Panc1 (cell line): ENCODE measurements at regions not wholly inside any gene's neighbourhood (a gene's known extent, or its start where the extent isn't known, plus 50 kb on each side); places are given as distances from the start of the nearest gene placed in this dataset.

Experiments used
- ATAC-seq: fragments of 200-7000 bp; cut with Tn5 transposase; 2 replicates; pipeline ENCODE4 v1.9.1; 2020; ENCODE audit warnings: mild to moderate bottlenecking, moderate library complexity
- BruUV-seq: library from RNA; stranded (reverse); fragments of 400-500 nt; replicated peaks from 2 replicates; lab custom pipeline; 2021; lab: Mats Ljungman, UMichigan
- CTCF ChIA-PET: fragments of 300-600 bp; sonication (Branson Sonifier 250); formaldehyde crosslinking; loops from one replicate; lab custom pipeline; 2022; ENCODE audit warnings: antibody characterized with exemption; lab: Charles Lee
- POLR2A ChIA-PET: fragments of 300-600 bp; sonication (Branson Sonifier 250); formaldehyde crosslinking; loops from one replicate; lab custom pipeline; 2022; ENCODE audit warnings: antibody characterized with exemption; lab: Charles Lee
- DNase-seq: peaks from one replicate; pipeline ENCODE4 v3.0.0-alpha.2; 2010; ENCODE audit warnings: low read depth, low spot score
- H3K27ac ChIP-seq: 2 replicates; pipeline ENCODE4 v1.5.1; 2011; ENCODE audit warnings: mild to moderate bottlenecking, low read length, inconsistent platforms
- H3K27me3 ChIP-seq: fragments of 200-500 bp; sonication (Bioruptor generic); 2 replicates; pipeline ENCODE4 v1.6.0; 2014; ENCODE audit warnings: low read length, inconsistent platforms; ENCODE audit not compliant: control insufficient read depth, insufficient read depth
- H3K36me3 ChIP-seq: fragments of 200-500 bp; sonication (Bioruptor generic); 2 replicates; pipeline ENCODE4 v1.5.1; 2014; ENCODE audit warnings: inconsistent platforms, mild to moderate bottlenecking, low read length, moderate library complexity; ENCODE audit not compliant: control insufficient read depth, insufficient read depth
- H3K4me1 ChIP-seq: 2 replicates; pipeline ENCODE4 v1.5.1; 2011; ENCODE audit warnings: inconsistent platforms, mild to moderate bottlenecking, low read length, moderate library complexity; ENCODE audit not compliant: control insufficient read depth, insufficient read depth
- H3K4me3 ChIP-seq, 2 experiments: 2 replicates each; pipeline ENCODE4 v1.5.1; 2011 to 2012; ENCODE audit warnings: low read depth in 2 of 2, low read length in 2 of 2, mild to moderate bottlenecking in 2 of 2, inconsistent platforms in 1 of 2, moderate library complexity in 1 of 2
- H3K9me3 ChIP-seq: fragments of 200-500 bp; sonication (Bioruptor generic); 2 replicates; pipeline ENCODE4 v1.5.1; 2014; ENCODE audit warnings: low read depth, mild to moderate bottlenecking, inconsistent platforms, low read length, moderate library complexity; ENCODE audit not compliant: control insufficient read depth, insufficient read depth
- POLR2AphosphoS5 ChIP-seq: IDR thresholded peaks from 2 replicates; pipeline ENCODE4 v1.6.1; 2012; ENCODE audit warnings: mild to moderate bottlenecking, low read depth, low read length, moderate library complexity
- SIN3A ChIP-seq: IDR thresholded peaks from 2 replicates; pipeline ENCODE4 v1.6.1; 2012; ENCODE audit warnings: low read depth, mild to moderate bottlenecking, low read length, moderate library complexity, borderline replicate concordance; ENCODE audit not compliant: insufficient read depth
- TCF7L2 ChIP-seq: IDR thresholded peaks from 2 replicates; pipeline ENCODE4 v1.6.1; 2011; ENCODE audit warnings: mild to moderate bottlenecking, low read depth, low read length, inconsistent platforms
- in situ Hi-C: cut with HindIII; loops from 2 replicates; pipeline ENCODE4 v1.10.0; 2016; ENCODE audit warnings: low sequenced_read_pairs, low pct_unique_long_range_greater_than_20kb
- intact Hi-C: fragments of 100-400 bp; cut with micrococcal nuclease; formaldehyde crosslinking; loops from one replicate; pipeline ENCODE4 v1.10.0; 2022; ENCODE audit not compliant: unreplicated experiment
- TF ChIP-seq, protein P1 (sequence below), 2 experiments: IDR thresholded peaks; 2 replicates each; pipeline ENCODE4 v1.6.1; 2011 to 2012; ENCODE audit warnings: low read depth in 2 of 2, control low read depth in 1 of 2, low read length in 1 of 2, mild to moderate bottlenecking in 1 of 2, moderate library complexity in 1 of 2; ENCODE audit not compliant: insufficient read depth in 1 of 2
- TF ChIP-seq, protein P2 (sequence below): fragments of 450-650 bp; IDR thresholded peaks from 2 replicates; pipeline ENCODE4 v1.5.1; 2017; ENCODE audit warnings: mild to moderate bottlenecking

DNA sequence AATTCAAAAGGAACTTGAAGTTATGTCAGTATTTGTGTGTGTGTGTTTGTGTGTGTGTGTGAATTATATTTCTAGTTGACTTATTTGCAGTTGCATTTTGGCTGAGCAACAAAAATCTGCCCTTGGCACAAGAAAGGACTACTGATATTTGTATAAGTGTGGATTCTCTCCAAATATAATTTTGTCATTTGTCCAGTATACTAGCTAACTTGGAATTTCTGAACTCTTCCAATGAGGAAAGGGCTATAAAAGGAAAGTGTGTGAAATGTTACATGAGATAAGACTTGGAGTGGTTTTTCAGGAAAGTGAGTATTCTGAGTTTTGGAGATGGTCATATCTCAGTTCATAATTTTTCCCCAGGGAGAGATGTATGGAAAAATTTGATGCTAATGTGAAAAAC lies 1384.1 kb upstream of the B3GALT2 start:
- POLR2A ChIA-PET, result no interaction called here
- TF ChIP-seq POLR2AphosphoS5 (no peak), SIN3A (no peak), TCF7L2 (no peak)
- DNase-seq, result no peak
- H3K36me3 ChIP-seq, result no peaks in the 10 kb centered on the region
- no peaks in the 10 kb centered on the region for H3K4me1 ChIP-seq
- H3K9me3 ChIP-seq, result no peaks in the 10 kb centered on the region
- in situ Hi-C loops (no loop called here), intact Hi-C loops (no loop called here)
- CTCF ChIA-PET, result no interaction called here
- no peak for ATAC-seq
- BruUV-seq, result no TSS peak
- H3K27me3 ChIP-seq, result no peaks in the 10 kb centered on the region
- no peak overlapping the region for H3K4me3 ChIP-seq
- H3K27ac ChIP-seq, result no peak overlapping the region

DNA sequence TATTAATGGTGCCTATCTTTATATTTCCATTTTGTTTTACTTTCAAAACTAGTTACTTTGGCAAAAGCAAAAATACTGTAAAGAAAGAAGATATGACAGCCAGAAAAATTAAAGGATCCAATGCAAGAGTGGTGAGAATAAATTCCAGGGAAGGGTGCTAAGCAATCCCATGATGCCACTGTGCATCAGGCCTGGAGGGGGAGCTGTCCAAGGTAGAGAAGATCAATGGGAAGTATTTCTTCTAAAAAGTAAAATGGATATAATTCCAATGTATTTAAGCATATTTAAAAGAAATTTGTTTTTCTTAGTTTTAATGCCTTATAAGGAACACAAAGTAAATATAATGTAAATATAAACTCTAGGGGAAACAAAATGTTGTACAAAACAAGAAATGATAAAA lies 1382.2 kb upstream of the B3GALT2 start:
- DNase-seq (no peak), ATAC-seq (no peak)
- no peaks in the 10 kb centered on the region for H3K36me3 ChIP-seq
- no TSS peak for BruUV-seq
- H3K27ac ChIP-seq, result no peak overlapping the region
- ChIA-PET CTCF (no interaction called here), POLR2A (no interaction called here)
- no peaks in the 10 kb centered on the region for H3K27me3 ChIP-seq
- in situ Hi-C loops, result no loop called here
- no peaks in the 10 kb centered on the region for H3K4me1 ChIP-seq
- TF ChIP-seq POLR2AphosphoS5, result no peak
- TF ChIP-seq, protein P1, sequence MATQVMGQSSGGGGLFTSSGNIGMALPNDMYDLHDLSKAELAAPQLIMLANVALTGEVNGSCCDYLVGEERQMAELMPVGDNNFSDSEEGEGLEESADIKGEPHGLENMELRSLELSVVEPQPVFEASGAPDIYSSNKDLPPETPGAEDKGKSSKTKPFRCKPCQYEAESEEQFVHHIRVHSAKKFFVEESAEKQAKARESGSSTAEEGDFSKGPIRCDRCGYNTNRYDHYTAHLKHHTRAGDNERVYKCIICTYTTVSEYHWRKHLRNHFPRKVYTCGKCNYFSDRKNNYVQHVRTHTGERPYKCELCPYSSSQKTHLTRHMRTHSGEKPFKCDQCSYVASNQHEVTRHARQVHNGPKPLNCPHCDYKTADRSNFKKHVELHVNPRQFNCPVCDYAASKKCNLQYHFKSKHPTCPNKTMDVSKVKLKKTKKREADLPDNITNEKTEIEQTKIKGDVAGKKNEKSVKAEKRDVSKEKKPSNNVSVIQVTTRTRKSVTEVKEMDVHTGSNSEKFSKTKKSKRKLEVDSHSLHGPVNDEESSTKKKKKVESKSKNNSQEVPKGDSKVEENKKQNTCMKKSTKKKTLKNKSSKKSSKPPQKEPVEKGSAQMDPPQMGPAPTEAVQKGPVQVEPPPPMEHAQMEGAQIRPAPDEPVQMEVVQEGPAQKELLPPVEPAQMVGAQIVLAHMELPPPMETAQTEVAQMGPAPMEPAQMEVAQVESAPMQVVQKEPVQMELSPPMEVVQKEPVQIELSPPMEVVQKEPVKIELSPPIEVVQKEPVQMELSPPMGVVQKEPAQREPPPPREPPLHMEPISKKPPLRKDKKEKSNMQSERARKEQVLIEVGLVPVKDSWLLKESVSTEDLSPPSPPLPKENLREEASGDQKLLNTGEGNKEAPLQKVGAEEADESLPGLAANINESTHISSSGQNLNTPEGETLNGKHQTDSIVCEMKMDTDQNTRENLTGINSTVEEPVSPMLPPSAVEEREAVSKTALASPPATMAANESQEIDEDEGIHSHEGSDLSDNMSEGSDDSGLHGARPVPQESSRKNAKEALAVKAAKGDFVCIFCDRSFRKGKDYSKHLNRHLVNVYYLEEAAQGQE (IDR thresholded peaks at IDR 0.05; ENCODE audit: insufficient read depth in 1 of 2, low read depth in 2 of 2, low read length in 1 of 2), result peak; percentile 25 to 62; a peak in 1 of 4 replicates
- no peak overlapping the region for H3K4me3 ChIP-seq
- no peaks in the 10 kb centered on the region for H3K9me3 ChIP-seq
- intact Hi-C loops, result no loop called here

DNA sequence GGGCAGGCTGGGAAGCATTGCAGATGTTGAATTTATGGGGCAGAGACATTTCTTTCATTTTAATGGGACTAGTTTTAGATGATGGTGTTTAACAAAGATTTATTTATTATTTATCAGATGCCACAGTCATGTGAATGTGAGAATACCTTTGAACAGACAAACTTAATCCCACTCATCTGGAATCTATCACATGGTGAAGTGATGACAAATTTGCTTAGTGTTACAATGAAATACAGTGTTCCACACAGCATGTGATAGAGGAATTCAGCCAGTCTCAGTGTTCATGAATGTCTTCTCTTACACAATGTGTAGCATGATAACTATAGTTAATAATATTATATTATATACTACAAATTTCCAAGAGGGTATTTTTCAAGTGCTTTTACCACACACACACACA lies 1361.7 kb upstream of the B3GALT2 start:
- no peaks in the 10 kb centered on the region for H3K27me3 ChIP-seq
- CTCF ChIA-PET, result no interaction called here
- H3K27ac ChIP-seq, result no peak overlapping the region
- ATAC-seq, result no peak
- intact Hi-C loops, result no loop called here
- BruUV-seq, result no TSS peak
- POLR2A ChIA-PET, result interaction anchor here (0.9 kb wide), 1 partner anchor 26 kb away, joined by 5 read pairs; no protein-coding TSS in a partner anchor
- in situ Hi-C loops, result no loop called here
- no peaks in the 10 kb centered on the region for H3K4me1 ChIP-seq
- no peak for DNase-seq
- TF ChIP-seq TCF7L2, result no peak
- TF ChIP-seq, protein P1 (IDR thresholded peaks at IDR 0.05; ENCODE audit: insufficient read depth in 1 of 2, low read depth in 2 of 2, low read length in 1 of 2), result no peak
- no peak for TF ChIP-seq SIN3A
- TF ChIP-seq POLR2AphosphoS5, result no peak
- TF ChIP-seq, protein P2, sequence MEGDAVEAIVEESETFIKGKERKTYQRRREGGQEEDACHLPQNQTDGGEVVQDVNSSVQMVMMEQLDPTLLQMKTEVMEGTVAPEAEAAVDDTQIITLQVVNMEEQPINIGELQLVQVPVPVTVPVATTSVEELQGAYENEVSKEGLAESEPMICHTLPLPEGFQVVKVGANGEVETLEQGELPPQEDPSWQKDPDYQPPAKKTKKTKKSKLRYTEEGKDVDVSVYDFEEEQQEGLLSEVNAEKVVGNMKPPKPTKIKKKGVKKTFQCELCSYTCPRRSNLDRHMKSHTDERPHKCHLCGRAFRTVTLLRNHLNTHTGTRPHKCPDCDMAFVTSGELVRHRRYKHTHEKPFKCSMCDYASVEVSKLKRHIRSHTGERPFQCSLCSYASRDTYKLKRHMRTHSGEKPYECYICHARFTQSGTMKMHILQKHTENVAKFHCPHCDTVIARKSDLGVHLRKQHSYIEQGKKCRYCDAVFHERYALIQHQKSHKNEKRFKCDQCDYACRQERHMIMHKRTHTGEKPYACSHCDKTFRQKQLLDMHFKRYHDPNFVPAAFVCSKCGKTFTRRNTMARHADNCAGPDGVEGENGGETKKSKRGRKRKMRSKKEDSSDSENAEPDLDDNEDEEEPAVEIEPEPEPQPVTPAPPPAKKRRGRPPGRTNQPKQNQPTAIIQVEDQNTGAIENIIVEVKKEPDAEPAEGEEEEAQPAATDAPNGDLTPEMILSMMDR, result no peak
- H3K36me3 ChIP-seq, result no peaks in the 10 kb centered on the region
- H3K4me3 ChIP-seq, result no peak overlapping the region
- H3K9me3 ChIP-seq, result no peaks in the 10 kb centered on the region
